NCI-H226 (cell line): ENCODE measurements at regions not wholly inside any gene's neighbourhood (a gene's known extent, or its start where the extent isn't known, plus 50 kb on each side); places are given as distances from the start of the nearest gene placed in this dataset.
"Not testable (repeated sequence)": the region's sequence is repeated elsewhere in the genome, so short reads cannot be mapped to it uniquely, and the experiment has no call there.

ENCODE experiments used
- DNase-seq: peaks from one replicate; pipeline ENCODE4 v3.0.0-alpha.2; 2015

DNA sequence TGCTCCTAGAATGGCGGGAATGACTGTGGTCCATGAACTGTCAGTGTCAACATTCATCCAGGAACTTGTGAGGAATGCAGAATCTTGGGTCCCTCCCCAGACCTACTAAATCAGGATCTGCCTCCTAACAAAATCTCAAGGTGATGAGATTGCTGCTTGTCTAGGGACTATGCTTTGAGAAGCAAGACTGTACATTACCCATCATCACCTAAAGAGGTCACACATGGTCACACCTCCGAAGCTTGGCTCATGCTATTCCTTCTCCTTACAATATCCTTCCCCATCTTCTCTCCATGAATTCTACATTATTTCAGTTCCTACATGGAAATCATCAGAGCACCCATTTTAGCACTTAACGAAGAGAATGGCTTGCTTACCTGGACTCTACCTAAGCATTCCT lies 102.3 kb upstream of the JARID2 start:
- no peak for DNase-seq

DNA sequence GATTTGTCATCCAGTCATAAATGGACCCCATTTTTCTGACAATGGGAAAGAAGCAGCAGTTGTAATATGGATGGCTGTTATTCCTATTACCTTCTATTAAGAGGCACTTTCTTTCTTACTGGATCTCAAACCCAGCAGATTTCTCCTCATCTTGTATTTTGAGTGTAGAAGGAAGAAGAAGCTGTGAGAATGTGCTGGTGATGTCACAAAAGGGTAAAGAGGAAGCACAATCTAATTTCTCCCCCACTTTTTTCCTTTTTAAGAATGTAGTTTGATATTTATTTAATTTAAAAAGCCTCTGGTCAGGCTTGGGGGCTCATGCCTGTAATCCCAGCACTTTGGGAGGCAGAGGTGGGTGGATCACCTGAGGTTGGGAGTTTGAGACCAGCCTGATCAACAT lies 100.0 kb upstream of the JARID2 start:
- DNase-seq: no peak

DNA sequence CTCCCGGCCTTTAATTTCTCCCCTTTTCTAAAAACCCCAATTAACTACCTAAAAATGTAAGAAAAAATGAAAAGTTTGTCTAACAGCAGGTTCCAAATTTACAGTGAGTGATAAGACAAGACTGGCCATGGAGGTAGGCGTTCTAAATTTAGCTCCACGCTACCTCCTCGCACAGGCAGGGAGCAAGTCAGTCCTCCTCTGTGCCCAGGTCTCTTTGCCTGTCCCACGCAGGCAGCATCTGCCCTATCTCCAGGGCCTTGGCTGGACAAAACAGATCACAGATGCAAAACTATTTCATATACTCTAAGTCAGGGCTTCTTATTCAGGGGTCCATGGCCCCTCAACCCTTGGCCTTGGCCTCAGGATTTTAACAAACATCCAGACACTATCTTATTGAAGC lies 98.0 kb upstream of the JARID2 start:
- no peak for DNase-seq

DNA sequence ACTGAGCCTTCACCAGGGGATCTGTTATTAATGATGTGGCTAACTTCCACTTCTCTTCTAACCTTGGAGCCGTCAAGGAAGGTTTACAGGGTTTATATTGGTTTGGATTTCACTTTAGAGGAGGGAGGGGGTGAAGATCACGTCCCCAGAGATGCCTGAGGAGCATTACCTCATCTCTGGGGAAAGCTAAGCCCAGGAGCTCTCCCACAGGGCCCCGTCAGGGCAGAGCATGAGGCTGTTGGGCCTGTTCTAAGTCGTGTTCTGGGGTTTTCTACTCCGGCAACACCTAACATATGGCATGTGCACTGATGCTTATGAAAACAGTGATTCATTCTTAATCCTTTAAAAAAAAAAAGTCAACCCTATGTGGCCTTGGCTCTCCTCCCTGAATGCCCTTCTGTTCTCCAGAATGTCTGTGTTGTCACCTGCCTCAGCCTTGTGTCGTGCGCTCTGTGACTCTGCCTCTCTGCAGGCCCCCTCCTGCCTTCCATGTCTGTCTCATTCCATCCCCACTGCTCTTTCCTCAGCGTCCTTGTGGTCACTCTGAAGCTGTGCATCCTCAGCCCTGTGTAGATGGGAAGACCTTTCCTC lies 97.4 kb upstream of the JARID2 start:
- no peak for DNase-seq

DNA sequence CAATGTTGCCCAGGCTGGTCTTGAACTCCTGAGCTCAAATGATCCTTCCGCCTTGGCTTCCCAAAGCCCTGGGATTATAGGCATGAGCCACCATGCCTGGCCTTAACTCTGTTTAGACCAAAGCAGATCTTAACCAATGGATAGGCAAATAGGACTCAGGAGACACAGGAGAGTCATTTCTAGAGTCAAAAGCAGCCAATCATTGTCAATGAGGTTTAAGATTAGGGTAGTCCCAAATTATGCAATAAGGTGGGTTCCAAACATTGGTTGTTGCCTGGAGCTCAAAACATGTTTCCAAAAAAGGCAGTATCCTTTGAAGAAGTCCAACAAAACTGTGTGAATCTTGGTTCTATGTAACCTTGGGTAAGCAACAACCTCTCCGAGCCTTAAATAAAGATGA lies 95.7 kb upstream of the JARID2 start:
- no peak for DNase-seq

DNA sequence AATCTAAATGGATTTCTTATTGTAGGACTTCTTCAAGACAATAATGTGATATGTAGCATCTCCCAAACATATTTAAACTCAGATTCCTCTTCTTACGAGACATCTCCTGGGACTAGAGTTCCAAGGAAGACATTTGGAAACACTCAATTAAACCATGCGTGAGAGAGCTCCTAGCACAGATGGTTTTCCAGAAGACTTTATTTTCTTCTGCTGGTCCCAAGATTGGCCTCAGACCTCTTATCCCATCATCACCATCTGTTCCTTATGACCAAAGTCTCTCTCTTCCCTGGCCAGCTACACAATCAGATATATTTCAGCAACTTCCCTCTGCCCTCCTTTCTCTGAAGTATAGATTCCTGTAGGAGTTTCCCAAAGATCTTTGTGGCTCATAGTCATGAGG lies 93.2 kb upstream of the JARID2 start:
- no peak for DNase-seq

DNA sequence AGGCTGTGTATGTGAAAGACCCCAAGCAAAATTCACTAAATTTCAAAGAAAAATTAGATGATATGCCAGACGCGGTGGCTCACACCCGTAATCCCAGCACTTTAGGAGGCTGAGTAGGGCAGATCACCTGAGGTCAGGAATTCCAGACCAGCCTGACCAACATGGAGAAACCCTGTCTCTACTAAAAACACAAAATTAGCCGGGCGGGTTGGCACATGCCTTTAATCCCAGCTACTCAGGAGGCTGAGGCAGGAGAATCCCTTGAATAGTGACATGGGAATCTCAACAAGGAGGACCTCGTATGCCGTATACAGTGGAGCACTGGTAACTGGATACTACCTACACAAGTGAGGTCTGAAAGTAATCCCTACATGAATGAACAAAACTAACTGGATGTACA lies 92.7 kb upstream of the JARID2 start:
- no peak for DNase-seq

DNA sequence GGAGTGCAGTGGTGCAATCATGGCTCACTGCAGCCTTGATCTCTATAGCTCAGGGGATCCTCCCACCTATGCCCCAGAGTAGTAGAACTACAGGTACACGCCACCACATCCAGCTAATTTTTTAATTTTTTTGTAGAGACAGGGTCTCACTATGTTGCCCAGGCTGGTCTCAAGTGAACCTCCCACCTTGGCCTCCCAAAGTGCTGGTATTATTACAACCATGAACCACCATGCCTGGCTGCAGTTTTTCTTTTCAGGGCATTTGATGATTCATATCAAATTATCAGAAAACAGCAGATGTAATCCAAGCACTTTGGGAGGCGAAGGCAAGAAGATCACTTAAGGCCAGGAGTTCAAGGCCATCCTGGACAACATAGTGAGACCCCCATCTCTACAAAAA lies 88.4 kb upstream of the JARID2 start:
- no peak for DNase-seq

DNA sequence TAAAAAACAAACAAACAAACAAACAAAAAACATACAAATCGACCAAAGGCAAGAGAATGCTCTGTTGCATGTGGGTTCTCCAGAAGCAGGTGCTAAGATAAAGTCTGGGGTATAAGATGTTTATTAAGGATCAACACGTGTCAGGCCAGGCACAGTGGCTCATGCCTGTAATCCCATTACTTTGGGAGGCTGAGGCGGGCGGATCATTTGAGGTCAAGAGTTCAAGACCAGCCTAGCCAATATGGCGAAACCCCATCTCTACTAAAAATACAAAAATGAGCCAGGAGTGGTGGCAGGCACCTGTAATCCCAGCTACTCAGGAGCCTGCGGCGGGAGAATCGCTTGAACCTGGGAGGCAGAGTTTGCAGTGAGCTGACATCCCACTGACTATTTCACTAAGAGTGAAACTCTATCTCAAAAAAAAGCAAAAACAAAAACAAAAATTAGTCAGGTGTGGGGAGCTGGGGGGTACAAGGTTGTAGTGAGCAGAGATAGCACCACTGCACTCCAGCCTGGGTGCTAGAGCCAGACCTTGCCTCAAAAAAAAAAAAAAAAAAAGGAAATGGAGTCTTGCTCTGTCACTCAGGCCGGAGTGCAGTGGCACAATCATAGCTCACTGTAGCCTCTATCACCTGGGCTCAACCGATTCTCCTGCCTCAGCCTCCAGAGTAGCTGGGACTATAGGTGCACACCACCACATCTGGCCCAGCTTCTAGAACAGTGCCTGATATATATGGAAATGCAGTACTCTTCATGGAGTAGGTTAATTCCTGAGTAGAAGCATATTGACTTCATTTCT lies 86.8 kb upstream of the JARID2 start:
- DNase-seq: no peak

DNA sequence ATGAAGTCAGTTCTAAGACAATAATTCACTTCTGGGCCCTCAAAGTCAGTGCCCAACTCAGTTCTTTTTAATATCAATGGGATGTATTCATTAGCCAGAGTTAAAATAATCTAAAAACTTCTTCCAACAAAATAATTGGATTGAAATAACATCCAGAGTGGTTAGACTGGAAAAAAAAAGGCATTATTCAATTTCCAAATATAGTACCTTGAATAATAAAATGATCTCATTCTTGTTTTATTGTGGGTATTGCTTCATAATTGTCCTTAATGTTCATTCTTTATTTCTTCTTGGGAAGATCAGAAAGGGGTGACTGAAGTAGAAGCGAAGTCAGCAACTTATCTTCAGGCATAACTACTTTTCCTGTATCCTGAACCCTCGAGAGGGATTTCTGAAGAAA lies 85.1 kb upstream of the JARID2 start:
- no peak for DNase-seq

DNA sequence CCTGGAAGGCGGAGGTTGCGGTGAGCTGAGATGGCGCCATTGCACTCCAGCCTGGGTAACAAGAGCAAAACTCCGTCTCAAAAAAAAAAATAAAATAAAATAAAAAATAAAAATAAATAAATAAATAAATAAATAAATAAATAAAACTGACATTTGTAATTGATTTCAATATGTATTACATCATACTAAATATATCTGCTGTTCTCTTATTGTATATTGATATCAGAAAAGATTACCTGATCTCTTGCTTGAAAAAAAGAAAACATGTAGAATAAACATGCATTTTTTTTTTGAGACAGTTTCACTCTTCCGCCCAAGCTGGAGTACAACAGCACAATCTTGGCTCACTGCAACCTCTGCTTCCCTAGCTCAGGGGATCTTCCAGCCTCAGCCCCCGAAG lies 81.0 kb upstream of the JARID2 start:
- not testable (repeated sequence) for DNase-seq

DNA sequence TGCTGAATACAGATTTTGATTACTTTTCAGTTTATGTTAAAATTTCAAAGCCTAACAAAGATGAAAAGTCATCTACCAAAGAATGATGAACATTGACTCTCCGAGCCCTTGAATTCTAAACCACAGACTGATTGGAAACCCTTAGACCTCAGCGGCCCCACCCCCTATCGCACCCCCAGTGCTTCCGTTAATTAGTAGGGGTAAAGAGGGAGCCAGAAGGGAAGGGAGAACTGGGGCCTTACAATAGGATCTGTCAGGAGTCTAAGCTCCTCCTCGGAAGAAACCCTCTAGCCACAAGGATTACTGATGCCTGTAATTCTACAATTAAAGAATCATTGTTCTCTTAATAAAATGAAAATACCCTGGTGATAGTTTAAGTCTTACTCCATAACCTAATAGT lies 79.7 kb upstream of the JARID2 start:
- no peak for DNase-seq

DNA sequence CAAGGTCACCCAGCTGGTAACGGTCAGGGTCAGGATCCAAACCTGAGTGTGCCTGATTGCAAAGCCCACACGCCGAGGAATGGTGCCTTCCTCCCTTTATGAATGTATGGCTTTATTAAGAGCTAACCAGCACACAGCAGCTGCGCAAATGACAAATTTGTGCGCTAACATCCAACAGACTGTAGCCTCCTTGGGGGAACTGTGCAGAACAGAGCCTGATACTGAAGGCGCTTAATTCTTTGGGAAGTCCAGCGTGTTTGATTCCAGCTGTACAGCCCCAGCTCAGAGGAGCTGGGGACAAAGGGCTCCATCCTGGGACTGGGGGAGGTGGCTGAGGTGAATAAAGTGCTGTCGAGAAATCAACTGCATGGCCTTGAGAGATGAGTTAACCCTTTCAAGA lies 75.7 kb upstream of the JARID2 start:
- no peak for DNase-seq

DNA sequence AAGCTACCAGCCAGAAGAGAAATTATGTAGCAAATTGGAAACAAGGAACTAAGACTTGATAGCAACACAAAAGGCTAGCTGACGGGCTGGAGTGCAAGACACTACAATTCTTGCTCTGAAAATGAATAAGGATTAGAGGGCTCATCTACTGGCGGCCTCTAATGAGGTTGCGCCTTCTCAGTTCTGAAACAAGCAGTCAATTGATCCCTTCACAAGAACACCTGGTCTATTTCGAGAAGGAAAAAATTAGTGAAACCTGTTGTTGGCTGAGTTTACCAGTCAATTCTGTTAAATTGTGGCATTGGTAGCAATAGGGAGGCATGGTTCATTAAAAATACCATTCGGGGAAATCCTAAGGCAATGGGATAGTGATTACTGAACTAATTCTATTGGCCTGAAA lies 74.8 kb upstream of the JARID2 start:
- DNase-seq: no peak

DNA sequence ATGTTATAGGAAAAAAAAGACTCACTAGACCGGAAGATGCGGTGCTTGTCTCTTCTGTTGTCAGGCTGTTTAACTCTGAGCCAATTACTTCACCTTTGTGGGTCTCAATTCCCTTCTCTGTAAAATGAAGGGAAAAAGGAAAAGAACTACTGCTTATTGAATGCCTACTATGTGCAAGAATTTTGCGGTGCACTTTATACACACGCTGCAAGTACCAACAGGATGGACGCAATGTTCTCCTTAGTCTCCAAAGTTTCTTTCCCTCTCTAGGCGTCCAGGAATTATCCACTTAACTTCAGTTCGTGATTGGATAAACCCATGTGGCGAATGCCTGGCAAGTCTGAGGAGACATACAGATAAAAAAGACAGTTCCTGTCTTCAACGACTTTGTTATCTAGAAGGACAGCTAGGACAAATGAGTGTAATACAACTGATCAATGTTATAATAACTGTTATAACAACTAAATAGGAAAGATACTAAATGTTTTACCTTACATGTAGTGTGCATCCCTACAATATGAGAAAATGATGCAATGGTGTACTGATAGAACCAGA lies 69.0 kb upstream of the JARID2 start:
- no peak for DNase-seq

DNA sequence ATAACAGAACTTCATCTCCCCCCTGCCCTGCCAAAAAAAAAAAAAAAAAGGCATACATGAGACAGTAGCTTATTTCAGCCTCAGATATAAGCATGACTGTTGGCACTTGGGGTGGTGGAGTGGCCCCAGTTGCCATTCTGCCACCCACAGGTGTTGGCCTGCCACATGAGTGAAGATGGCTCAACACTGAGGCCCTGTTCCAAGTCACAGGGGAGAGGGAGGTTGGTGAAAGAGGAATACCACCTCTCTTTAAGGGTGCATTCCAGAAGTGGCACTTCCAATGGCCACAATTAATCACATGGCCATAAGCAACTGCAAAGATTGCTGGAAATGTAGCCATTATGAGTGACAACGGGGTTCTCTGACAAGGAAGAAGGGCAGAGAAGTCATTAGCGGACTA lies 61.9 kb upstream of the JARID2 start:
- DNase-seq: no peak

DNA sequence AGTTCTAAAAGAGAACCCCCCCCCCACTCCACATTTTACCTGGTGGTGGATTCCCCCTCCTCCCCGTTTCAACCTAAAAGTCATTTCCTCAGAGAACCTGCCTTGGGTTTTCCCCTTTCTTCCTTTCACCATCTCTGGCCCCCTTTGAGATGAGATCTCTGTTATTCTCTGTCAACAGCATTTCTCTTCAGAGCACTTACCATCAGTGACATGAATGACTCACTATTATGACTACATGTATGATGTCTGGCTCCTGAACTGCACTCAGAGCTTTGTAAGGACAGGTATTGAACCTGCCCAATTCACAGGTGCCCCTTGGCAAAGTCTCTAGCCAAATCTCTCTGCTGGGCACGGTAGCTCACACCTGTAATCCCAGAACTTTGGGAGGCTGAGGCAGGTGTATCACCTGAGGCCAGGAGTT lies 61.4 kb upstream of the JARID2 start:
- no peak for DNase-seq

DNA sequence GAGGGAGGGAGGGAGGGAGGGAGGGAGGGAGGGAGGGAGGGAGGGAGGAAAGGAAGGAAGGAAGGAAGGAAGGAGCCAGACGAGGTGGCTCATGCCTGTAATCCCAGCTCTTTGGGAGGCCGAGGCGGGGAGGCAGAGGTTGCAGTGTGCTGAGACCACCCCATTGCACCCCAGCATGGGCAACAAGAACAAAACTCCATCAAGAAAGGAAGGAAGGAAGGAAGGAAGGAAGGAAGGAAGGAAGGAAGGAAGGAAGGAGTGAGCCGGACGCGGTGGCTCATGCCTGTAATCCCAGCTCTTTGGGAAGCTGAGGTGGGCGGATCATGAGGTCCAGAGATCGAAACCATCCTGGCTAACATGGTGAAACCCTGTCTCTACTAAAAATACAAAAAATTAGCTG lies 60.8 kb upstream of the JARID2 start:
- DNase-seq: not testable (repeated sequence)

DNA sequence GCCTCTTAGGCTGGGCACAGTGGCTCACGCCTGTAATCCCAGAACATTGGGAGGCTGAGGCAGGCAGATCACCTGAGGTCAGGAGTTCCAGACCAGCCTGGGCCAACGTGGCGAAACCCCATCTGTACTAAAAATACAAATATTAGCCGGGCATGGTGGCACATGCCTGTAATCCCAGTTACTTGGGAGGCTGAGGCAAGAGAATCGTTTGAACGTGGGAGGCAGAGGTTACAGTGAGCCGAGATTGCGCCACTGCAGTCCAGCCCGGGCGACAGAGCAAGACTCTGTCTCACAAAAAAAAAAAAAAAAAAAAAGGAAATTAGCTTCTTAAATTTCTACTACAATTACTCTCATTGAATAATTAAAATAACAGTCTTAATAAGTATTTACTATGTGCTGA lies 52.4 kb upstream of the JARID2 start:
- not testable (repeated sequence) for DNase-seq

DNA sequence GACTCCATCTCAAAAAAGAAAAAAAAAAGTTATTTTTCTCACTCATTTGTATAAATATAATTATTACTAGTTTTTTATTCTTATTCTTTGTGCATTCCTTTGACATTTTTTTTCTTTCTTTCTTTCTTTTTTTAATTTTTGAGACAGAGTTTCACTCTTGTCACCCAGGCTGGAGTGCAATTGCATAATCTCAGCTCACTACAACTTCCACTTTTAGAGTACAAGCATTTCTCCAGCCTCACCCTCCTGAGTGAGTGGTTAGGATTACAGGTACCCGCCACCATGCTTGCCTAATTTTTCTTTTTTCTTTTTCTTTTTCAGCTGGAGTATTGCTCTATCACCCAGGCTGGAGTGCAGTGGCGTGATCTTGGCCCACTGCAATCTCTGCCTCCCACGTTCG lies 51.4 kb upstream of the JARID2 start:
- no peak for DNase-seq
